HG03520 (cell line): ENCODE measurements at regions not wholly inside any gene's neighbourhood (a gene's known extent, or its start where the extent isn't known, plus 50 kb on each side); places are given as distances from the start of the nearest gene placed in this dataset.

Experiments
- ATAC-seq: cut with Tn5 transposase; IDR thresholded peaks from one replicate; pipeline ENCODE4 v1.9.1; 2021; ENCODE audit warnings: mild to moderate bottlenecking, moderate library complexity; ENCODE audit not compliant: unreplicated experiment

DNA sequence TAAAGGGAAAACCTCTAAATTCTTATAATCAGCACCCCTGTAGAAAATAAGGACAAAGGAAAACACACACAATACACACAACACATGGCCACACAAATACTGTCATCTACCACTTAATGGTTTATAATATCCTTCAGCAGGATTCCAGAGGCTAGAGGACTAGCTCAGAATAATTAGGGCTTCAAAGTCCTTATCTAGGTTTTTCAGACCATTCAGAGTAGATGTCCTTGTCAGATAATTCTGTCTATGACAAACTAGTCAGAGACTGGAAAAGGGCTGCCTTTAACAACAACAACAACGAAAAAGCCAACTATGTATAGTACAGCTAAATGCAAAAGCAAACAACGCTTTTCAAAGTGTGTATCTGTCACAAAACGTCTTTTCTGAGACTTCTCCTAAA lies 456.5 kb upstream of the CNTN5 start:
- no peak for ATAC-seq

DNA sequence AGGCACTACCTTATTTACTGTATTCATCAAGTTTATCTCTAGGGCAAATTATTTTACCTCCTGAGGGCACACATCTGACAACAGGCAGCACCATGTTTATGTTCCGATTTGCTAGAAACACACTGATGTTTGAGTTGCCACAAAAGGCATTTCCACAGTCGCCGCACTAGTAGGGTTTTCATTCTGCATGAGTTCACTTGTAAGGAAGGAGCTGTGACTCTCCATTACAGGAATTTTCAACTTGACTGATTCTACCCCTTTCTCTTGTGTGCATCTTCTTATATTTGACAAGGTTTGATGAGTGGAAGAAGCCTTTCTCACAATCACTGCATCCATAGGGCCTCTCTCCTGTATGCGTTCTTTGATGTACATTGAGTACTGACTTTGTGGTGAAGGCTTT lies 455.9 kb upstream of the CNTN5 start:
- ATAC-seq = no peak

DNA sequence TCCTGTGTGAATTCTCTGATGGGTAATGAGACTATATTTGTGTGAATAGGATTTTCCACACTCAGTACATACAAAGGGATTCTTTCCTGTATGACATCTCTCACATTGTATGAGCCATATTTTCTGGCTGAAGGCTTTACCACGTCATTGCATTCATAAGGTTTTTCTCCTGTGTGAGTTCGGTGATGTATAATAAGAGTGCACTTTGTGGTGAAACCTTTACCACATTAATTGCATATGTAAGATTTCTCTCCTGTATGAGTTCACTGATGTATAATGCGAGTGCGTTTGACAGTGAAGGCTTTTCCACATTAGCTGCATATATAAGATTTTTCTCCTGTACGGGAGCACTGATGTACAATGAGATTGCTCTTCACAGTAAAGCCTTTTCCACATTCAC lies 455.4 kb upstream of the CNTN5 start:
- no peak for ATAC-seq

DNA sequence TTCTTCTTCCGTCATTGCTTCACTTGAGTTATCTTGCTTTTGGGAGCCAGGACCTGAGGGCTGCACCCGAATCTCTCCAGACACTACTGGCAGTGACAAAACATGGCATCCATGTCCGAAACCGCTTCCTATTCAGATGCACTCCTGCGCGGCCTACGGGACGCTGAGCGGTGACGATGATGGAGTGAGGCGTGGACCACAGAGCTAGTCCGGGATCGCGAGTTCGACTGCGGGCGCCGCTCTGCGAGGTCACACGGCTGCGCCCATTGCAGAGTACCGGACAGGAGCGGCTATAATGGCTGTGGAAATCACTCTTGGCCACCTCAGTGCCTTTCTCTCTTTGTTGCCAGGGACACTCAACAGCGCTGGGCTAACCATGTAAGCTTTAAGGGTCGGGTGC lies 453.8 kb upstream of the CNTN5 start:
- ATAC-seq = no peak

DNA sequence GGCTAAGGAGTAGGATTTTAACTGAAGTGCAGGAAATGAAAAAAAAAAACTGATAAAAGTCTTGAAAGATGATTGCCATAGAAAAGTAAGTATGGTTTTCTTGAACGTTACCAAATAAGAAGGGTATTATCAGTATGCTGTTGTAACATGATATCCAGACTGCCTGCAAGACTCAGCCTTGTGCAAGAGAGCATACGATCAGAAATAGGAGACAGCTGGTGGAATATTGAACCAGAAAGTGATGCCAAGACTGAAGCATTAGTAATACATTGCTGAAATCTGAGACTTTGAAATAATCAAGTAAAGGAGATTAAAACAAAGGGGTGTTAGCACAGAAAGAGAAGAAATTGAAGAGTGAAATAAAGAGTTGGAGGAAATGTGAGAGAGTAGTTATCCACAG lies 452.7 kb upstream of the CNTN5 start:
- ATAC-seq = no peak

DNA sequence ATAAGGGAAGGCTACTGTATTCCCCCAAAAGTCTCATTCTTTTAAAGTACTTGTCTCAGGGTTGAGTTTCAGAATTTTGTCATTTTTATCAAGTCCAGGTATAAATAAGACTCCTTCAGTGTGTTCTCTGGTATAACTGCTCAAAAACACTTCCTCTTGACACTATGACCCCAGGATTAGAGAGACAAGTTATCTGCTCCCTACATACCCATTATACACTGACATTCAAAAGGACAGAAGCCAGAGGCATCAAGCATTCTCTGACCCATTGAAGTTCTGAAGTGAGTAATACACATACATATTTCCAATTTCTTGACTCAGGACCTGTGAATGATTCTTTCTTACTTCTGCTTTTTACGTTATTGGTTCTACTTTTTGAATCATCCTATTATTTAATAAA lies 447.8 kb upstream of the CNTN5 start:
- ATAC-seq = no peak

DNA sequence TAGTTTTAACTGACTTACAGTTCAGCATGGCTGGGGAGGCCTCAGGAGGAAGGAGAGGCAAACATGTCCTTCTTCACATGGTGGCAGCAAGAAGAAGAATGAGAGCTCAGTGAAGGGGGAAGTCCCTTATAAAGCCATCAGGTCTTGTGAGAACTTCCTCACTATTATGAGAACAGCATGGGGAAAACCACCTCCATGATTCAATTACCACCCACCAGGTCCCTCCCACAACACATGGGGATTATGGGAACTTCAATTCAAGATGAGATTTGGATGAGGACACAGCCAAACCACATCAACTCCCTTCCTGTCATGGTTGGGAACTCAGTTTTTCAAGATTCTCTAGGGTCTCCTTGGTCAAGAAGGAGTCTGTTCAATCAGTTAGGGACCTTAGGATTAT lies 432.9 kb upstream of the CNTN5 start:
- ATAC-seq = no peak

DNA sequence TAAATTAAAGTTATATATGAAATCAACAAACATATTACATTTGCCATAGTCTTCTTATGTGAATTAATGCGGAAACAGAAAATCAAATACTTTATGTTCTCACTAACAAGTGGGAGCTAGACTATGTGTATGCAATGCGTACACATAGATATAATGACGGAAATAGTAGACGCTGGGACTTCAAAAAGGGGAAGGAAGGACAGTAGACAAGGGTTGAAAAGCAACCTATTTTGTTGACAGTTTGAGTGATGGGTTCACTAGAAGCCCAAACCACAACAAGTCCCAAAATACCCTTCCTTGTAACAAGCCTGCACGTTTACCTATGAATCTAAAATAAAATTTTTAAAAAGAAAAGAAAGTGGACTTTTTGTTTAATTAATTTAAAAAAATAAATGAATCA lies 430.8 kb upstream of the CNTN5 start:
- no peak for ATAC-seq

DNA sequence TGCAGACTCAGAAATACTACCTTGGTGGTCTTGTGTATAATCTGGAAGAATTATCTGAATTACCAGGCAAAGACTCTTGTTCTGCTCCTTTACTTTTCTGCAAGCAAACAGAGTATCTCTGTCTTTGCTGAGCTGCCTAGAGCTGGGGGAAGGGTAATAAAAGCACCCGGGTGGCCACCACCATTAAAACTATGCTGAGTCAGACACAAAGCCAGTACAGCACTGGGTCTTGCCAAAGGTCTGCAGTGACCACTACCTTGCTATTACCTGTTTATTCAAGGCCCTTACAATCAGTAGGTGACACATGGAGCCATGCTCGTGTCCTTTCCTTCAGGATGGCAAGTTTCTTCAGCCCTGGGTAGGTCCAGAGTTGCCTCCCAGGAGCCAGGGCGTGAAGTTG lies 420.6 kb upstream of the CNTN5 start:
- ATAC-seq = no peak

DNA sequence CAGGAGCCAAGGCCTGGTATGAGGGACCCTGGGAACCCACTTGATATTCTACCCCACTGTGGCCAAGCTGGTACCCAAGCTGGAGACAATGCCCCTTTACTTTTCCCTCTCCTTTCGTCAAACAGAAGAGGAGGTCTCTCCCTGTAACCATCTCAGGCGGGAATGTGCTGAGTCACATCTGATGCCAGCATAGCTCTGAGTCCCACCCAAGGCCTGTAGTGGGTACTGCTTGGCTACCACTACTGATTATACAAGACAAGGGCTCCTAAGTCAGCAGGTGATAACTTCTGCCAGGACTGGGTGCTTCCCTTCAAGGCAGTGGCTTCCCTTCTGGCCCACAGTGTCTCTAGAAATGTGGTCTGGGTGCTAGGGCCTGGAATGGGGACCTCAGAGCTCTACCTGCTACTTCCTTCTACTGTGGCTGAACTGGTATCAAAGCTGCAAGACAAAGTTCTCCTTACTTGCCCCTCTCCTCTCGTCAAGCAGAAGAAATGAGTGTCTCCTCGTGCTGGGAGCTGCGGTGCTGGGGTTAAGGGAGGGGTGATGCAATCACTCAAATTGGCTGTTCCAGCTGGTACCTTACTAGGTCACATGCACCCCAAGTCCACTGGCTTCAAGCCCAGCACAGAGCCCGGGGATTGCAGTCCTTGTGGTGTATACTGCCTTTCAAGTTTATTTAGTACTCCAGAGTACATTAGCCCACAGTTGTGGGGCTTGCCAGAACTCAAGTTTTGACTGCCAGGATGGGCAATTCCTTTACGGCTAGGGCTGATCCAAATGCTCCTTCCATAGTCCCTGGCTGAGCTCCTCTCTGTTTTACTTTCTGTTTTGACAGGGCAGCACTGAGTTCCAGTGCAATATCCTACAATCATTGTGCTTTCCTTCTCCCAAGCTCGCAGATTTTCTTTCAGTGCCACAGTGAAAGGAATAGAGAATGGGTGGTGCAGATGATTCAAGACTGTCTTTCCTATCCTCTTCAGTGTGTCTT lies 419.7 kb upstream of the CNTN5 start:
- no peak for ATAC-seq

DNA sequence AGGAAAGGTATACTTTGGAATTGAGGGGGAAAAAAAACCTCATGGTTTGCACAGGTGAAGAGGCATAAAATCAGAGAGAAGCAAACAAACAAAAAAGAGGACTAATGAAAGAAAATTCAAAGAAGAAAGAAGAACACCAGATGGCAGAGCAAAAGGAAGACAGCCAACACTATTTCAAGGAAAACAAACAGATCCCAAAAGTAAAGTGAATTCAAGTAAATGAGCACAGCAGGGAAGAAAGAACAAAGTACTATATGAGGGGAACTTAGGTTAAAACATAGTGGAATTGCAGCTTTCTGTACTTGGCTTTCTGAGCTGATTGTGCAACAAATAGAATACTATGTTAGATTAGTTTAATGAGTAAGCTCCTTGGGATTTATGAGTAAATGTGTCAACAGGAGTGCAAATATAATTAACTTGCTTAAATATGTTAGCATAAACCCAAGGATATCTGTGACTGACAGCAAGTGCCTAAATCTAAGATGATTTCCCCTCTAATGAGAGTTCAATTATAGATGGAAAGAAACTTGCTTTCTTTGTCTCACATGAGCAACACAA lies 404.6 kb upstream of the CNTN5 start:
- ATAC-seq = no peak

DNA sequence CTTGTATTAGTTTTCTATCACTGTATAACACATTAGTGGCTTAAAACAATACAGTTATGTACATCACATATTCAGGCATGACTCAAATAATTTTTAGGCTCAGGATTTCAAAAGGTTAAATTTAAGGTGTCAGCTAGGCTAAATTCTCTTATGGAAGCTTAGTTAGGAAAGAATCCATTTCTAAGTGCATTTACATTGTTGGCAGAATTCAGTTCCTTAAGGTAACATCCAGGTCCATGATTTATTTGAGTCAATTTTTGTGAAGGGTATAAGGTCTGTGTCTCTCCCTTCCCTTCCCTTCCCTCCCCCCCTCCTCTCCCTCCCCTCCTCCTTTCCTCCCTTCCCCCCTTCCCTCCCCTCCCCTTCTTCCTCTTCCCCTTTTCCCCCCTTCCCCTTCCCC lies 399.0 kb upstream of the CNTN5 start:
- ATAC-seq = no peak

DNA sequence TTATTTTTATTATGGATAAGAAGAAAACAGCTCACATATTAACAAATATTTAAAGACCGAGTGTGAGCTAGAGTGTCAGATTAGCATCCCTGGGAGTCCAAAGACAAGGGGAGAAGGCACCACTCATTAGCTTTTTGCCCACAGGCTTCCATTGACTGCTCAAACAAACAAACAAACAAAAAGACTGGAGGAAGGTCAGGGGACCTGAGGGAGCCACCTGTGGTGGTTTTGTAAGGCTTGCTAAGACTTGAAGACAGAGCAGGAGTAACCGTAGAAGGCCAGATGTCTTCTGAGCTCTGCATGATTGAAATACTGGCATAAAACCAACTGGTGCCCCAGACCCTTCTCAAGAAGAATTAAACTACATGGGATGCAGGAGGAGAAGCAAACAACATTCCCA lies 395.2 kb upstream of the CNTN5 start:
- no peak for ATAC-seq

DNA sequence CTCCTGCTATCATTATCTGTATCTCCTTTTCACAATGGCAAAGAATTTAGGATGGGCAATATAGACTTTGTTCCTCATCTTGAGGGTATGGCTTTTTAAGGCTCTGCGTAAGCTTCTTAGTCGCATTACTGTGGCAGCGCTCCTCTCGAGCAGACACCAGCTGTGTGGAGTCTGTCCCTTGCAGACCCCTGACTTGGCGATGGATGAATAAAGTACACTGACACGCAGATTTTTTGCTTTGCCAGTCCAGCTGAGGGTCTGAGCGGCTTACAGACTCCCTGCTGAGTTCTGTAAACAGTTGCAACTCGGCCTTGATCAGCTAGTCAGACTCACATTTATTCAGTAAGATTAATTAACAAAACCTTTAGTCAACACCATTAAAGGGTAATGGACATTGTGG lies 390.0 kb upstream of the CNTN5 start:
- ATAC-seq = no peak

DNA sequence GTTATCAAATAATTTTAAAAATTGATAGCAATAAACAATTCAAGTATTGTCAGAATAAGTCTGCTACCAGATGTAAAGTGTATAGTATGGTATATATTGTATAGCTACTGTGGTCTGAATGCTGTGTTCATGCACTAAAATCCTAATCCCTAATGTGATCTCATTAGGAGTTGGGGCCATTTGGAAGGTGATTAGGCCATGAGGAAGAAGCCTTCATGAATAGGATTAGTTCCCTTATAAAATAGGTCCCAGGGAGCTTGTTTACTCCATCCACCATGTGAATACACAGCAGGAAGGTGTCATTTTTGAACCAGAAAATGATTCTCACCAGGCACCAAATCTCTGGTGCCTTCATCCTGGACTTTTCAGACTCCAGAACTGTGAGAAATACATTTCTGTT lies 363.0 kb upstream of the CNTN5 start:
- no peak for ATAC-seq

DNA sequence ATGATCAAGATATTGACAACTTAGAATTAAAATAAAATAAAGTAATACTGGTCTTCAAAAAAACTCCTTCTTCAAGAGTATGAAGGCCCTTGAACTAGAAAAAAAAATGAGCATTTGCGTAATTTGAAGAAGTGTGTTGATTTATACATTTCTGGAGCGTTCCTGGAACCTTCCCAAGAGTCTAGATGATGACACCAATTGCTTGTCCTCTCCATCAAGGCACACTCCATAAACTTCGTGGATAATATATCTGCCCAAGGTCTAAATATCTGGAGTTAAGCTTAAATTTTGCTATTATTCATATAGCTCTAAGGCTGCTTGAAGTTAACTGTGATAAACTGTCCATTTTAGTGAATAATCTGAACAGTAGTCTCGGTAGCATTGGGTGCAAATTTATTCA lies 361.3 kb upstream of the CNTN5 start:
- ATAC-seq = no peak

DNA sequence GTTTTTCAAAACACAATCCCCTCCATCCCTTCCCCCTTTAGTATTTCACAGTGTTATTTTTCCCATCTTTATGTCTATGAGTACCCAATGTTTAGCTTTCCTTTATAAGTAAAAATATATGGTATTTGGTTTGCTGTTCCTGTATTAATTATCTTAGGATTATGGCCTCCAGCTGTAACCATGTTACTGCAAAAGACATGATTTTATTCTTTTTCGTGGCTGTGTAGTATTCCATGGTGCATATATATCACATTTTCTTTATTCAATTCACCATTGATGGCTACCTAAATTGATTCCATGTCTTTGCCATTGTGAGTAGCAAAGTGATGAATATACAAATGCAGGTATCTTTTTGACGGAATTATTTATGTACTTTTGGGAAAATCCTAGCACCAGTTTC lies 346.4 kb upstream of the CNTN5 start:
- ATAC-seq = no peak

DNA sequence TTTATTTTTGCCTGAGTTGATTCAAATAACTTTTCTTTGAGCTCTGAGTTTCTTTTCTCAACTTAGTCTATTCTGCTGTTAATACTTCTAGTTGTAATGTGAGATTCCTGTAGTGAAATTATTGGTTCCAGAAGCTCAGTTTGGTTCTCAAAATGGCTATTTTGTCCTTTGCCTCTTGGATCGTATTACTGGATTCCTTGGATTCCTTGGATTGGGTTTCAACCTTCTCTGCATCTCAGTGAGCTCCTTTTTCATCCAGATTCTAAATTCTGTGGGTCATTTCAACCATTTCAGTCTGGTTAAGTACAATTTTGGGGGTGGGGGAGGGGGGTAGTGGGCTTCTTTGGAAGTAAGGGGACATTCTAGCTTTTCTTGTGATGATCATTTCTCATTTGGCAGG lies 341.1 kb upstream of the CNTN5 start:
- no peak for ATAC-seq

DNA sequence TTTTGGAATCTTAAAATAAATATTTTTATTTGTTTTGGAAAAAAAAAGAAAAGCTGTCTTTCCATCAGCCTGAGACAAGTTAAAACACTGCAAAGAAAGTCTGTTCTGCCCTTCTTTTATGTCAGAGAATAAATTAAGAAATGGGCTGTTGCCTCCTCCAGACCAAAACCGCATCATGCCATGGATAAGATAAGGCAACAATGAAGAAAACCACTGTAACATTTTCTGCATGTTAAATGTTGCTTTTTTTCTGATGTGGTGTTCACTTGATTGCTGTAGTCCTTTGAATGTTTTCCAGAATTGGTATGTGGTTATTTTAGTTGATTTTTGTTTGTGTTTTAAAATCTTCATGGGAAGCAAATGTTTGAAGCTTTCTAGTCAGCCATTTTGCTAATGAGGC lies 319.2 kb upstream of the CNTN5 start:
- no peak for ATAC-seq

DNA sequence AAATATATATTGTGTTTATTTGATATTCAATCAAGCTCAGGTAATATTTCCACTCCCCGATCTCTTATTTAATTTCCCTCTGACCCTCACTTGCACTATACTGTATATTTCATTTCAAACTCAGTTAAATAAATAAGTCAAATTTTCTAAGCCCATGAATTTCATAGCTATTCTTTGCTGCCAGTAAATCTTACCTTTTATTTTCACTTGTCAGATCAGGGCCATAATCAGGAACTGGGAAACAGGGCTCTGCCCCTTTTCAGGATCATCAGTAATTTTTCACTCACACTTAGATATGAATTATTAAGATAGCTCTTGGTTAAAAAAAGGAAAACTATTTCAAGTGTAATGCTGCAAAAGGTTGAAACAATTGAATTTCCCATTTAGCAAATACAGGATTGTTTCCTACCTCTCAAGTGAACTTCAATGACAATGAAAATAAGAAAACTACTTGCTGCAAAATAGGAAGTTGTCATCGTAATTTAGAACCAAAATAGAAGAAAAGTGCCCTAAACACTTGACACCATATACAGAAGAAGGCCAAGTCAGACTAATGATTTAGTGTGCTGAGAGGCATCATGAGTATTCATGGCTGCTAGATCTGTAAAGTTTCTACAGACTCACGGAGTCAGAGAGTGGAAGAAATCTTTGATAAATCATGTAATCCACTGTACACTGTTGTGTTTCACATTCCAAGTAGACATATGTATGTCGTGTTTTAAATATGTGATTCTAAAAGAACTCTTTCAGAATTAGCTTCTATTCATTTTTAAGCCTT lies 316.8 kb upstream of the CNTN5 start:
- no peak for ATAC-seq

DNA sequence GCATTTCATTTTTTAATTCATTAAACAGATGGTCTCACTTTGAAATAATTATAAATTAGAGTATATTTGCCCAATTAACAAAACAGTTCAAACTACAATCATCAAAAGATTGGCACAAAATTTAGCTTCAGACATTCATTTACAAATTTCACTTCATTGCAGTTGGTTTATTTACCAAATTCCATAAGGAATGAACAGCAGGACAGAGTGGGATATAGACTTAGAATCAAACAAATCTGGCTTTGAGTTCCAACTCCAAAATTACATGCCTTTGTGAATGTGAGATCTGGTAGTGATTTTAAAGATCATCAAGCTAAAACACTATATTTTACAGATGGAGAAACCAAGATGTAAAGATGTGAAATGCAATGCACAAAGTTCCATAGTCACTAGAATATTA lies 310.7 kb upstream of the CNTN5 start:
- ATAC-seq = no peak

DNA sequence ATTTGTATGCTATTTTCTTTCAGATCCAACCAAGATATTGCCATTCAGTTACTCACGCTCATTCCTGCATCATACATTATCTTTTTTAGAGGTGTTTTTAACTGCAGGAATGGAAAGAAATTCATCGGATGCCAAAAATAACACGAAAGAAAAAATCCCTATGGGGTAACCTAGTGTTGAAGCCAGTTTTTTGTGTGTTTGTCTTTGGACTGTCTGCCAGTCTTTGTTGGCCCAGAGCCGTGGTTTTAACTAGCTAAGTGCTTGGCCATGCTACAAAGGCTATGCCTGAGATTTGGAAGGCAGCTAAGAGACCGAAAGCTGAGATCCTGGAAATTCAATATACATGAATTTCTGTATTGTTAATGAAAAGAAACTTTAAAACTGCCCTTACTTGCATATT lies 309.8 kb upstream of the CNTN5 start:
- no peak for ATAC-seq
